ENCODE measurements at regions not wholly inside any gene's neighbourhood (a gene's known extent, or its start where the extent isn't known, plus 50 kb on each side); places are given as distances from the start of the nearest gene placed in this dataset.

- TF ChIP-seq RAD21 (IDR thresholded peaks at IDR 0.05; ENCODE audit: low read depth) (no peak), EP300 (IDR thresholded peaks at IDR 0.05; ENCODE audit: borderline replicate concordance) (no peak)
Measured at GRCh38 chr2:230601510-230601909, 111.1 kb upstream of the CAB39 start.

Data from Ishikawa (cell line).